NB4 (cell line): ENCODE measurements at regions not wholly inside any gene's neighbourhood (a gene's known extent, or its start where the extent isn't known, plus 50 kb on each side); places are given as distances from the start of the nearest gene placed in this dataset.
A peak's percentile ranks its signal among the peaks of the same experiment; 100 is the strongest.

ENCODE experiments used
- DNase-seq: peaks from one replicate; pipeline ENCODE4 v3.0.0; 2010; ENCODE audit warnings: low read depth
- H3K4me3 ChIP-seq: one replicate; pipeline ENCODE4 v1.5.1; 2011; ENCODE audit warnings: mild to moderate bottlenecking, low read depth, low read length, moderate library complexity
- CTCF ChIP-seq: IDR thresholded peaks from one replicate; pipeline ENCODE4 v1.5.1; 2012; ENCODE audit warnings: low read depth, low read length
- MAX ChIP-seq: IDR thresholded peaks from 2 replicates; pipeline ENCODE4 v1.6.1; 2011; ENCODE audit warnings: low read depth, low read length
- MYC ChIP-seq: IDR thresholded peaks from 2 replicates; pipeline ENCODE4 v1.6.1; 2011; ENCODE audit warnings: low read depth, low read length
- POLR2A ChIP-seq: IDR thresholded peaks from 2 replicates; pipeline ENCODE4 v1.6.1; 2011; ENCODE audit warnings: mild to moderate bottlenecking; ENCODE audit not compliant: insufficient read length; ENCODE audit errors: extremely low read depth

- DNase-seq, result no peak
- H3K4me3 ChIP-seq, result no peak overlapping the region
- TF ChIP-seq MYC, result no peak
- no peak for TF ChIP-seq POLR2A
- no peak for TF ChIP-seq CTCF
- no peak for TF ChIP-seq MAX
Observed at GRCh38 chr3:30282154-30282696, 324.2 kb upstream of the TGFBR2 start.

- TF ChIP-seq MAX, result no peak
- TF ChIP-seq CTCF, result no peak
- TF ChIP-seq MYC, result no peak
- TF ChIP-seq POLR2A, result no peak
- peak; percentile 30 for DNase-seq
- H3K4me3 ChIP-seq, result no peak overlapping the region
Observed at GRCh38 chr3:30285188-30286006, 321.0 kb upstream of the TGFBR2 start.

- no peak for TF ChIP-seq MAX
- TF ChIP-seq MYC, result peak; percentile 50; the same call in 1 of the 2 replicates
- peak; percentile 86 for DNase-seq
- H3K4me3 ChIP-seq, result no peak overlapping the region
Observed at GRCh38 chr3:30286007-30286669, 320.3 kb upstream of the TGFBR2 start.

GRCh38 chr3:30286811-30287210, 319.6 kb upstream of the TGFBR2 start:
- TF ChIP-seq CTCF, result no peak
- no peak for TF ChIP-seq MAX
- no peak for TF ChIP-seq MYC
- no peak for TF ChIP-seq POLR2A
- DNase-seq, result no peak
- H3K4me3 ChIP-seq, result no peak overlapping the region

- H3K4me3 ChIP-seq, result no peak overlapping the region
- no peak for TF ChIP-seq POLR2A
- no peak for TF ChIP-seq MAX
- no peak for TF ChIP-seq MYC
- no peak for TF ChIP-seq CTCF
- no peak for DNase-seq
Observed at GRCh38 chr3:30288830-30289229, 317.6 kb upstream of the TGFBR2 start.

GRCh38 chr3:30289324-30289723, 317.1 kb upstream of the TGFBR2 start:
- H3K4me3 ChIP-seq, result no peak overlapping the region
- TF ChIP-seq MAX, result no peak
- no peak for TF ChIP-seq POLR2A
- no peak for TF ChIP-seq CTCF
- TF ChIP-seq MYC, result no peak; the same call in 1 of the 2 replicates
- DNase-seq, result peak; percentile 60
